Body of pancreas (tissue), 4 donors: ENCODE measurements at regions not wholly inside any gene's neighbourhood (a gene's known extent, or its start where the extent isn't known, plus 50 kb on each side); places are given as distances from the start of the nearest gene placed in this dataset.
"Not testable (repeated sequence)": the region's sequence is repeated elsewhere in the genome, so short reads cannot be mapped to it uniquely, and the experiment has no call there.

Experiments used
- ATAC-seq: fragments of 150-250 bp; one replicate; pipeline ENCODE4 v1.9.1; 2016
- DNase-seq, 4 donors: peaks; one replicate each; pipeline ENCODE4 v3.0.0-alpha.2; 2019
- H3K27ac ChIP-seq, 4 donors: fragments of 200-600 bp; sonication (generic); 1 replicate in 3 of 4; 2 replicates in 1 of 4; pipeline versions ENCODE4 v1.5.1 to v1.6.1; 2016 to 2019; ENCODE audit warnings: mild to moderate bottlenecking in 1 of 4, mixed read lengths in 1 of 4, moderate library complexity in 1 of 4
- H3K27me3 ChIP-seq, 2 donors: fragments of 200-600 bp; sonication (generic); one replicate each; pipeline ENCODE4 v1.6.0; 2016; ENCODE audit warnings: mild to moderate bottlenecking in 1 of 2
- H3K36me3 ChIP-seq, 2 donors: fragments of 200-600 bp; sonication (generic); replicated peaks in 1 of 2; 2 replicates each; pipeline ENCODE4 v1.5.1; 2016; ENCODE audit warnings: low read depth in 2 of 2; ENCODE audit not compliant: insufficient read depth in 1 of 2
- H3K4me1 ChIP-seq: fragments of 200-600 bp; sonication (generic); one replicate; pipeline ENCODE4 v1.6.0; 2016
- H3K4me3 ChIP-seq, 2 donors: fragments of 200-600 bp; sonication (generic); 1 replicate in 1 of 2; 2 replicates in 1 of 2; pipeline ENCODE4 v1.5.1; 2016 to 2019
- H3K9me3 ChIP-seq, 3 donors: fragments of 200-600 bp; sonication (generic); 1 replicate in 2 of 3; 2 replicates in 1 of 3; pipeline ENCODE4 v1.5.1; 2016
- POLR2A ChIP-seq, 3 donors: fragments of 450-650 bp; IDR thresholded peaks; one replicate each; pipeline ENCODE4 v1.6.1; 2016; ENCODE audit warnings: antibody characterized with exemption in 3 of 3, mild to moderate bottlenecking in 2 of 3
- WGBS, 2 donors: methylation state at CpG; one replicate each; pipeline ENCODE4 v1.1.5; 2017; 5-methylcytosine and 5-hydroxymethylcytosine counted together
- intact Hi-C: fragments of 100-400 bp; cut with DNase I; formaldehyde crosslinking; loops from one replicate; pipeline ENCODE4 v1.15.1; 2023
- TF ChIP-seq, protein P1 (sequence below), 7 experiments: fragments of 450-650 bp in 4 of 7; fragments of 200-600 bp in 3 of 7; sonication (generic) in 3 of 7; IDR thresholded peaks; one replicate each; pipeline ENCODE4 v1.5.1; 2016 to 2019; ENCODE audit warnings: antibody characterized with exemption in 7 of 7

DNA sequence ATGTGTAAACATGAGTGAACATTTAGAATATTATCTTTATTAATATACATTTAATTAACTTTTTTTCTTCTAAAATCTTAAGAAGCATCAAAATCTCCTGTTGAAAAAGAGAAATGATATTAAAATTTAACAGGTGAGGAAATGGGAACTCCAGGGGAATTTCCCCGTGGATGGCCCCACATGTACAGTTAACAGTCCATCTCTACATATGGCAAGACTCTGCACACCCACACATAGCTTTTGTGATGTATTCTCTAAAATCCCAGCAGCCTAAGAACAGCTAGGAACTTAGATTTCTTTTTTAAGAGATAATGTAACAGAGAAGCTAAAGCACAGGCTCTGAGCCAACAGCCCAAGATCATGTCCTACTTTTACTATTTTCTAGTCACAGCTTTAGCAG lies 556.3 kb upstream of the RGMB start:
- Histone ChIP-seq H3K9me3 (no peaks in the 10 kb centered on the region), H3K4me1 (no peaks in the 10 kb centered on the region), H3K27ac (no peak overlapping the region), H3K4me3 (no peak overlapping the region), H3K27me3 (no peaks in the 10 kb centered on the region), H3K36me3 (no peaks in the 10 kb centered on the region)
- 71 to 84% methylated on average over 1 of the region's 1 CpG for WGBS, 2 donors
- DNase-seq (no peak), ATAC-seq (no peak)
- intact Hi-C loops = no loop called here
- no peak for TF ChIP-seq POLR2A (IDR thresholded peaks at IDR 0.05)
- TF ChIP-seq, protein P1, sequence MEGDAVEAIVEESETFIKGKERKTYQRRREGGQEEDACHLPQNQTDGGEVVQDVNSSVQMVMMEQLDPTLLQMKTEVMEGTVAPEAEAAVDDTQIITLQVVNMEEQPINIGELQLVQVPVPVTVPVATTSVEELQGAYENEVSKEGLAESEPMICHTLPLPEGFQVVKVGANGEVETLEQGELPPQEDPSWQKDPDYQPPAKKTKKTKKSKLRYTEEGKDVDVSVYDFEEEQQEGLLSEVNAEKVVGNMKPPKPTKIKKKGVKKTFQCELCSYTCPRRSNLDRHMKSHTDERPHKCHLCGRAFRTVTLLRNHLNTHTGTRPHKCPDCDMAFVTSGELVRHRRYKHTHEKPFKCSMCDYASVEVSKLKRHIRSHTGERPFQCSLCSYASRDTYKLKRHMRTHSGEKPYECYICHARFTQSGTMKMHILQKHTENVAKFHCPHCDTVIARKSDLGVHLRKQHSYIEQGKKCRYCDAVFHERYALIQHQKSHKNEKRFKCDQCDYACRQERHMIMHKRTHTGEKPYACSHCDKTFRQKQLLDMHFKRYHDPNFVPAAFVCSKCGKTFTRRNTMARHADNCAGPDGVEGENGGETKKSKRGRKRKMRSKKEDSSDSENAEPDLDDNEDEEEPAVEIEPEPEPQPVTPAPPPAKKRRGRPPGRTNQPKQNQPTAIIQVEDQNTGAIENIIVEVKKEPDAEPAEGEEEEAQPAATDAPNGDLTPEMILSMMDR (IDR thresholded peaks at IDR 0.05) = no peak

DNA sequence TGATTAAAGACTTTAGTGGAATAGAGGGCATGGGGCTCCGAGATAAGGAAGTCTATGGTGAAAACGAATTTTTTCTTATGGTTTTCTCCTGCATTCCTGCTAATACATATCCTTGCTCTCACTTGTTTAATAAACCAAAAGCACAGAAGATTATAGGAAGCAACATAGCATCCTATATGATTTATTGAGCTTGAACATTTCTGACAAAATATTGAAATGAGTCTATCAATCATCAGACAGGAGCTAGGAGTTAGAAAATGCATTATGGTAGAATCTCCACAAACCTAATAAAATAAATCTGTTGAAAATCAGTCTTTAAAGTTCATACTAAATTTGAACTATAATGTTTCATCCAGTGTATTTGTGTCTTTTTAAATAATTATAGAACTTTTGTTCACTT lies 554.6 kb upstream of the RGMB start:
- H3K4me3 ChIP-seq = no peak overlapping the region
- no peak for DNase-seq
- ATAC-seq = no peak
- WGBS, 2 donors = 62 to 65% methylated on average over 2 of the region's 2 CpGs
- H3K36me3 ChIP-seq = no peaks in the 10 kb centered on the region
- no peak overlapping the region for H3K27ac ChIP-seq
- H3K9me3 ChIP-seq = no peaks in the 10 kb centered on the region
- no peaks in the 10 kb centered on the region for H3K27me3 ChIP-seq
- no peaks in the 10 kb centered on the region for H3K4me1 ChIP-seq
- TF ChIP-seq, protein P1 (IDR thresholded peaks at IDR 0.05) = no peak
- no peak for TF ChIP-seq POLR2A (IDR thresholded peaks at IDR 0.05)
- intact Hi-C loops = no loop called here

DNA sequence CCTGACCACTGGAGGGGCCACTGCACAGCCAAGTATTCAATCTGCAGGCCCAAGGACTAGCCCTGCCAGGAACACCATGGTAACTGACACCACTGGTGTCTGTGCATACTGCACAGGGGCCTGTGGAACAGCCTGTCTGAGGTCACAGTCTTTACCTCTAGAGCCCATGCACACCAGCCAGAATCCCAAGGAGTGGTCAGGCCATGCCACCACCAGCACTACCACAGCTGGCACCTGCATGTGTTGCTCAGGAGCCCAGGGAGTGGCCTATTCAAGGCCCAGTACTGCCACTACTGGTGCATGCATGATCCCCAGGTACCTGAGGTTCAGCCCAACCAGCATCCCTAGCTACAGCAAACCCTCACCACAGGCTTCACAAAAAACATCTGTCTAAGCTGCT lies 546.0 kb upstream of the RGMB start:
- Histone ChIP-seq H3K4me3 (no peak overlapping the region), H3K27ac (no peak overlapping the region), H3K4me1 (no peaks in the 10 kb centered on the region), H3K36me3 (no peaks in the 10 kb centered on the region), H3K9me3 (peaks cover 0 to 15% (median 0%) of the 10 kb centered on the region in 3 donors), H3K27me3 (no peaks in the 10 kb centered on the region)
- ATAC-seq (no peak), DNase-seq (no peak)
- intact Hi-C loops = no loop called here
- no peak for TF ChIP-seq POLR2A (IDR thresholded peaks at IDR 0.05)
- TF ChIP-seq, protein P1 (IDR thresholded peaks at IDR 0.05) = no peak

DNA sequence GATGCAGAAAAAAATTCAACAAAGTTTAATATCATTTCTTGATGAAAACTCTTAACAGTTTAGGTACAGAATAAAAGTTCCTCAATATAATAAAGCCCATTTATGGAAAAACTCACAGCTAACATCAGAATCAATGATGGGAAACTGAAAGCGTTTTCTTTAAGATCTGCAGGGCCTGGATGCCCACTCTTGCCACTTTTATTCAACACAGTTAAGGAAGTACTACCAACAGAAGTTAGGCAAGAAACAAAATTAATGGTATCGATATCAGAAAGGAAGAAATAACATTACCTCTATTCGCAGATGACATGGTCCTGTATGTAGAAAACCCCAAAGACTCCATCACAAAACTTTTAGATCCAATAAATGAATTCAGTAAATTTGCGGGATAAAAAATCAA lies 542.4 kb upstream of the RGMB start:
- ATAC-seq = no peak
- Histone ChIP-seq H3K9me3 (peaks cover 0 to 15% (median 0%) of the 10 kb centered on the region in 3 donors), H3K4me1 (no peaks in the 10 kb centered on the region), H3K27ac (no peak overlapping the region), H3K27me3 (no peaks in the 10 kb centered on the region), H3K4me3 (no peak overlapping the region), H3K36me3 (no peaks in the 10 kb centered on the region)
- WGBS, 2 donors = 70 to 71% methylated on average over 4 of the region's 4 CpGs
- intact Hi-C loops = no loop called here
- TF ChIP-seq, protein P1 (IDR thresholded peaks at IDR 0.05) = no peak
- no peak for TF ChIP-seq POLR2A (IDR thresholded peaks at IDR 0.05)
- DNase-seq = no peak

DNA sequence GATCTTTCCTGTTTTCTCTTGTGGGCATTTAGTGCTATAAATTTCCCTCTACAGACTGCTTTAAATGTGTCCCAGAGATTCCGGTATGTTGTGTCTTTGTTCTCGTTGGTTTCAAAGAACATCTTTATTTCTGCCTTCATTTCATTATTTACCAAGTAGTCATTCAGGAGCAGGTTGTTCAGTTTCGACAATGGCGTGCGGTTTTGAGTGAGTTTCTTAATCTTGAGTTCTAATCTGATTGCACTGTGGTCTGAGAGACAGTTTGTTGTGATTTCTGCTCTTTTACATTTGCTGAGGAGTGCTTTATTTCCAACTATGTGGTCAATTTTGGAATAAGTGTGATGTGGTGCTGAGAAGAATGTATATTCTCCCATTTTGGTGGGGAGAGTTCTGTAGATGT lies 535.7 kb upstream of the RGMB start:
- intact Hi-C loops = not testable (repeated sequence)

More for the DNA sequence above, 535.7 kb upstream of the RGMB start:
- not testable (repeated sequence) for H3K9me3 ChIP-seq, H3K36me3 ChIP-seq, H3K27ac ChIP-seq, ATAC-seq, DNase-seq, H3K27me3 ChIP-seq, H3K4me1 ChIP-seq, H3K4me3 ChIP-seq
- WGBS, 2 donors = 79 to 86% methylated on average over 5 of the region's 5 CpGs
